HUDEP-2 (cell line): ENCODE measurements at regions not wholly inside any gene's neighbourhood (a gene's known extent, or its start where the extent isn't known, plus 50 kb on each side); places are given as distances from the start of the nearest gene placed in this dataset.
"Not testable (repeated sequence)": the region's sequence is repeated elsewhere in the genome, so short reads cannot be mapped to it uniquely, and the experiment has no call there.

Experiments used
- DNase-seq, 76 experiments: peaks; one replicate each; lab custom pipeline; 2025; ENCODE audit not compliant: unreplicated experiment in 76 of 76; lab: John Stamatoyannopoulos, UW

DNA sequence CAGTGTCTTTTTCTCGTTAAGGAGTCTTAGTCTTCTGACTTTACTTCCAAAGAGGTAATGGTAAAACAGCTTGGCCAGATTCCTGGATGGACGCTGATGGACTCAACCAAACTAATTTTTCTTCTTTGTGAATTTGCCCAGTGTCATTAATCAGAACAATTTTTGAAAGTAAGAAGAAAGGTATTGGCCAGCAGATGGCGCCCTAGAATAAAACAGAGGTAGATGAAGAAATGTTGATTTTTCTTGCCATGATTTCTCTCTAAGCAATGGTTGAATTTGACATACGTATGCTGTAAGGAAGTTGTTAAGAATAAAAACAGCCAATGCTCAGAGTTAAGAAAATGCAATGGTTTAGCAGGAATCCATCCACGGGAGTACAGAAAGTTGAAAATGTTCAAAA, 500.0 kb downstream of the DIRAS2 start:
- peak in 32 of 76 experiments; percentile 0 to 44 (median 12) for DNase-seq

DNA sequence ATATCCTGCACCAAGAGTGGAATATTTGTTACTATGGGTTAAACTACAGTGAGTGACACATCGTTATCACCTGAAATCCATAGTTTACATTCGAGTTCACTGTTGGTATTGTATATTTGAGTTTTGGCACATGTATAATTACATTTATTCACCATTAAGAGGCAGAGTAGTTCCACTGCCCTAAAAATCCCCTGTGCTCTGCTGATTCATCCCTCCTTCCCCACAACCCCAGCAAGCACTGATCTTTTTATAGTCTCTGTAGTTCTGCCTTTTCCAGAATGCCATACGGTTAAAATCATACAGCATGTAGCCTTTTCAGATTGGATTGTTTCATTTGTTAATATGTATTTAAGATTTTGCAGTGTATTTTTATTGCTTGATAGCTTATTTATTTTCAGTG, 495.2 kb downstream of the DIRAS2 start:
- no peak for DNase-seq

DNA sequence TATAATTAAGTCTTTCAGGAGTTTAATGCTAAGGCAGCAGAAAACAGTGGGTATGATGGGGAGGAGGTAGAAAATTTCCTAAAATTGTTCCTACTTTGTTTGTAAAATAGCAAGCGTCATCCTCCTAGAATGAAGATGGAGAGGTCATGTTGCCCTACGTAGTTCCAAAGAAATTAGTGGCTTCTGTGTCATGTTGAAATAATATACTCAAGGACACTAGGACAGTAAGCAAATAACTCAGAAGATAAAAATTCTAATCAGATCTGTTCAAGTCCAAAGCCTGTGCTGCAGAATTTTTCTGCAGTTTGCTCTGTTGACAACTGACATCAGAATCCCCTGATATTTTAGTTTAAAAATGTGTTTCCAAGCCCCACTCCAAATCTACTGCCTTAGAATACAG, 486.3 kb downstream of the DIRAS2 start:
- DNase-seq, result no peak

- no peak for DNase-seq
Measured at GRCh38 chr9:90162326-90162725, 480.3 kb downstream of the DIRAS2 start.

GRCh38 chr9:90162819-90163218, 479.8 kb downstream of the DIRAS2 start:
- no peak for DNase-seq

DNA sequence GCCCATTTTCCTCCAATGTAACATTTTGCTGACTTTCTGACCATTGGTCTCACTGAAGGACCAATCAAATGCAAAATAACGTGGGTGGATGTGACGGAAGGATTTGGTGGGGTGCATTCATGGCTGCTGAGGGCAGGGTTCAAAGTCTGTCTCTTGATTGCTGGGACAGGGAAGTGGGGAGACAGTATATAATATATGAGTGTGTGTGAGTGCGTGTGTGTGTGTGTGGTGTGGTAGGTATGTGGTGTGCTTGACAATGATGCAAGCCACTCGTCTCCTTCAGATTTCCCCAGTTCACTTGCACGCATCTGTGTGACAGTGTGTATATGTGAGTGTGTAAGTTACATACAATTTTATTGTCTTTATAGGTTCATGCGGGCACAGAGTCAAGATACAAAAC, 477.3 kb downstream of the DIRAS2 start:
- no peak for DNase-seq

DNA sequence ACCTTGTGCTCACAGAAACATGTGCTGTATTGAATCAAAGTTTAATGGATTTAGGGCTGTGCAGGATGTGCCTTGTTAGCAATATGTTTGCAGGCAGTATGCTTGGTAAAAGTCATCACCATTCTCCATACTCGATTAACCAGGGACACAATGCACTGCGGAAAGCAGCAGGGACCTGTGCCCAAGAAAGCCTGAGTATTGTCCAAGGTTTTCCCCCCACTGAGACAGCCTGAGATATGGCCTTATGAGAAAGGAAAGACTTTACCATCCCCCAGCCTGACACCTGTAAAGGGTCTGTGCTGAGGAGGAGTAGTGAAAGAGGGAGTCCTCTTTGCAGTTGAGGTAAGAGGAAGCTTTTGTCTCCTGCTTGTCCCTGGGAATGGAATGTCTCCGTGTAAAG, 476.2 kb downstream of the DIRAS2 start:
- not testable (repeated sequence) for DNase-seq

DNA sequence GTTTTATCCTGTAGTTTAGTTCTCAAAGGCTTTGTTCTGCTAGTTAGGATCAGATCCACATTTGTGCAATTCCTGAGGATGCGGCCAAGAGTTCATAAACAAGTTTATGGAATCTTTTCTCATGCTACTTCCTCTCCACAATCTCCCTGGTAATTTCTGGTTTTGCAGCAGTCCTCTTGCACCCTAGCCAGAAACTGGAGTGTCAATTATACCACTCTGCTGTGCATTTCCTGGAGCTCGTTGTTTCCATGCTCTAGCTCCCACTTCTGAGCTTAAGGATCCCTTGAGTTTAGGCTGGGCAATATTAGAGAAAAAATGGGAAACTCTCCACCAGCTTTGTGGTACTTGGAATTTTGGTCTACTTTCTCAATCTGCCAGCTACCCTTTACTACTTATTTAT, 474.7 kb downstream of the DIRAS2 start:
- DNase-seq, result no peak

- no peak for DNase-seq
Measured at GRCh38 chr9:90169490-90169889, 473.1 kb downstream of the DIRAS2 start.

DNA sequence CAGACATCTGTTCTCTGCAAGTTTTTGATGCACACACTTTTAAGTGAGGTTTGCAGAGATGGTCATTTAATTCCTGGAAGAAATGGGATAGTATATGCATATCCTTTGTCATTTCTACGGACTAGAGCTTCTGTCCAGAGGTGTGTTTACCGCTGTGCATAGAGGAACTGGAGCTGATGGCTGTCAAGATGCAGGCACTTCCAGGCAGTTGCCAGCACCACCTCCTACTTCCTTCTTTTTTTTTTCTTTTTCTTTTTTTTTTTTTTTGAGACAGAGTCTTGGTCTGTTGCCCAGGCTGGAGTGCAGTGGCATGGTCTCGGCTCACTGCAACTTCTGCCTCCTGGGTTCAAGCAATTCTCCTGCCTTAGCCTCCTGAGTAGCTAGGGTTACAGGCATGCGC, 468.7 kb downstream of the DIRAS2 start:
- not testable (repeated sequence) for DNase-seq

DNA sequence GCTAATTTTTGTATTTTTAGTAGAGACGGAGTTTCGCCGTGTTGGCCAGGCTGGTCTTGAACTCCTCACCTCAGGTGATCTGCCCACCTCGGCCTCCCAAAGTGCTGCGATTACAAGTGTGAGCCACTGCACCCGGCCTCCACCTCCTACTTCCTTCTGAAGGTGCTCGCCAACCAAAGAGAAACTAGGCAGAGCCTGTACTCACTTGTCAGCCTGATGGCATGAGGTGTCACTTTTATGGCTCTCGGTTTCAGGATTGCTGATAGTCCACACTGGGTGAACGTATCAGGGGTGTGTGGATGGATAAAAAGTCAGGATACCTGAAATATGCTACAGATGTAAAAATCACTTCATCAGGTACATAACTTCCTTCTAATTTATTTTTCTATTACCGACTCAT, 468.3 kb downstream of the DIRAS2 start:
- DNase-seq, result not testable (repeated sequence)

GRCh38 chr9:90175257-90175656, 467.4 kb downstream of the DIRAS2 start:
- DNase-seq, result no peak

DNA sequence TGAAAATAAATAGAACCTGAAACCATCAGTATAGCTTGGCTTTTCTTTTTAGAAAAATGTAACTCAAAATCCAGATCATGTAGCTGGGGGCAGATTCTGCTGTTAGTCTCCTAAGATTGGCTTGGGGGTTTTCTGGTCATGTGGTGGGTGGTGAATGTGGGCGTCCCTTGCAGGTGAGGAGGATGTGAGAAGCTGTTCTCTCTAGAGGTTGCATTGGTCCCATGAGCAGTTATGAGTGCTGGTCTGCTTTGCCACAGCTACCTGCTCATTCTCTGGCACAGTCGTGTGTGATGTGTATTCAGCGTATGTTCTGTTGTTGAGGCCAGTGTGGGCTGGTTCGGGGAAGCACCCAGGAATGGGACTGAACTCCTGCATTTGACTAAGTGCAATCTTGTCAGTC, 466.8 kb downstream of the DIRAS2 start:
- no peak for DNase-seq

DNA sequence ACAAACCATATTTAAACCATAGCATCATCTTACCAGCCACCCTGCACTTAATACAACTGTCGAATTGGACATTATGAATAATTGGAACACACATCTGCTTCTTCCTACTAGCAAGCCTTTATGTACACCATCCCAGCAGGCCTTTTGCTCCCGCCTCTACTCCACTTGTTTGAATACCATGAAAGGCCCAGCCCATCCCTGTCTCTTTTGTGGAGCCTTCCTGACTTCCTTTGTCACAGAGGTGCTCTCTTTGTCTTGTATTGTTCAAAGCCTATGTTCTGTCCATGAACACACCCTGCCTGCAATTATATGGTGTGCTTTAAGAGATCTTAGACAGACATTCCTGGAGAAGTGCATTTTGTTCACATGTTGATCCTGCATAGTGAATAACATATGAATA, 465.7 kb downstream of the DIRAS2 start:
- DNase-seq, result no peak

DNA sequence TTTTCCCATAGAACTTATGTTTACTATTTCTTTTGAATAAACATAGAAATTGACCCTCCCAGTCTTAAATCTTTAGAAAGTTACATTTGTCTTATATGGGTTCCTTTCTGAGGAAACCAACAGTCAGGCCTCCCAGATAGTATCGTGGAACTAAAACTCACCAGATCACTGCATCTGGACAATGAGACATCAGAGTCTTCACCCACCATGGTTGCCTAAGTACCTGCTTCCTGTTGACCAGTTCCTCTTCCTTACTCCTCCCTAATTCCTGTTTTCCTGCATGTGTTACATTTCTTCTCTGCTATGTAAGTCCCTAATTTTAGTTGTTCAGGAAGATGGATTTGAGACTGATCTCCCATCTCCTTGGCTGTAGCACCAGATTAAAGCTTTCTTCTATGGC, 462.2 kb downstream of the DIRAS2 start:
- no peak for DNase-seq

- DNase-seq, result no peak
Measured at GRCh38 chr9:90188656-90189055, 454.0 kb downstream of the DIRAS2 start.

DNA sequence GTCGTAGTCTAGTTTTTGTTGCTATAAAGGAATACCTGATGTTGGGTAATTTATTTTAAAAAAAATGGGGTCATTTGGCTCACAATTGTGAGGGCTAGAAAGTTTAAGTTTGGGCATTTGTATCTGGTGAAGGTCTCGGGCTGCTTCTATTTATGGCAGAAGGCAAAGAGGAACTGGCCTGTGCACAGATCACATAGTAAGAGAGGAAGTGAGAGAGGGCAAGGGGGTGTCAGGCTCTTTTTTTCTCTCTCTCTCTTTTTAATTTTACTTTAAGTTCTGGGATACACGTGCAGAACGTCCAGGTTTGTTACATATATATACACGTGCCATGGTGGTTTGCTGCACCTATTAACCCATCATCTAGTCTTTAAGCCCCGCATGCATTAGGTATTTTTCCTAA, 453.3 kb downstream of the DIRAS2 start:
- no peak for DNase-seq

DNA sequence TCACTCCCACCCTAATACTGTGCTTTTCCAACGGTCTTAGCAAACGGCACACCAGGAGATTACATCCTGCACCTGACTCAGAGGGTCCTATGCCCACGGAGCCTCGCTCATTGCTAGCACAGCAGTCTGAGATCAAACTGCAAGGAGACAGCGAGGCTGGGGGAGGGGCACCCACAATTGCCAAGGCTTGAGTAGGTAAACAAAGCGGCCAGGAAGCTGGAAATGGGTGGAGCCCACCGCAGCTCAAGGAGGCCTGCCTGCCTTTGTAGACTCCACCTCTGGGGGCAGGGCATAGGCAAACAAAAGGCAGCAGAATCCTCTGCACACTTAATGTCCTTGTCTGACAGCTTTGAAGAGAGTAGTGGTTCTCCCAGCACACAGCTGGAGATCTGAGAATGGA, 450.2 kb downstream of the DIRAS2 start:
- not testable (repeated sequence) for DNase-seq

GRCh38 chr9:90198956-90199355, 443.7 kb downstream of the DIRAS2 start:
- DNase-seq, result no peak

- DNase-seq, result no peak
Measured at GRCh38 chr9:90201766-90202165, 440.9 kb downstream of the DIRAS2 start.

DNA sequence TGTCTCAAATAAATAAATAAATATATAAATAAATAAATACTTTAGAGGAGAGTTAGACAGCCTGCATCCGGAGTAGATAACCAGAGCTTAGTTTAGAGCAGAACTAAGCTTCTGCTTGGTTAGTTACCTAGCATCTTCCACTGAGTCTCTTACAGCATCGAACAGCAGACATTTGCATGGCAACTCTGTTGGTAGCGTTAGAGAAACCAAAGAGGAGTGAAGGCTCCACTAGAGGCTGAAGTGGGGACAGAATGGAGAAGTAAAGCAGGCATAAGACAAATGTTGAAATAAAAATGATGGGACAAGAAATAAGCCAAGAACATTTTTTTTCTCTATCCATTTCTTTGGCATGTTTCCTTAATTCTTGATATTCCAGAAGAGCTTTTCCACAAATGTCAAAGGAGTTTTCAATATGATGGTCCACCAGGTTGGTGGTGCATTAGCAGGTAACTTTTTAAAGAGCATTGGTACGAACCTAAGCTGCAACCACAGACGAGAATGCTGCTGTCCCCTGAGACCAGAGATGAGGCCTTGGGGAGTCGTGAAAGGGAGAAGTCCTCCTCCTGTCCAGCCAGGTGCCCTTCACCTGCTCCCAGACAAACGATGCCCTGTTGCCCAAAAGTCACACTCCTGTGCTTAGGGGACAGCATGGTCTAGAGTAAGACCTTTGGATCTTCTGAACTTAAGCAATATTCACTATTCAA, 438.3 kb downstream of the DIRAS2 start:
- DNase-seq, result no peak

- DNase-seq, result not testable (repeated sequence)
Measured at GRCh38 chr9:90213045-90213444, 429.6 kb downstream of the DIRAS2 start.

- peak in 1 of 76 experiments; percentile 0 for DNase-seq
Measured at GRCh38 chr9:90219548-90220118, 423.0 kb downstream of the DIRAS2 start.
